Smooth muscle cell of the brain vasculature (primary cell): ENCODE measurements at regions not wholly inside any gene's neighbourhood (a gene's known extent, or its start where the extent isn't known, plus 50 kb on each side); places are given as distances from the start of the nearest gene placed in this dataset.
"Not testable (repeated sequence)": the region's sequence is repeated elsewhere in the genome, so short reads cannot be mapped to it uniquely, and the experiment has no call there.

Experiments
- DNase-seq: peaks from one replicate; pipeline ENCODE4 v3.0.0-alpha.2; 2012; ENCODE audit warnings: low read depth, low spot score

DNA sequence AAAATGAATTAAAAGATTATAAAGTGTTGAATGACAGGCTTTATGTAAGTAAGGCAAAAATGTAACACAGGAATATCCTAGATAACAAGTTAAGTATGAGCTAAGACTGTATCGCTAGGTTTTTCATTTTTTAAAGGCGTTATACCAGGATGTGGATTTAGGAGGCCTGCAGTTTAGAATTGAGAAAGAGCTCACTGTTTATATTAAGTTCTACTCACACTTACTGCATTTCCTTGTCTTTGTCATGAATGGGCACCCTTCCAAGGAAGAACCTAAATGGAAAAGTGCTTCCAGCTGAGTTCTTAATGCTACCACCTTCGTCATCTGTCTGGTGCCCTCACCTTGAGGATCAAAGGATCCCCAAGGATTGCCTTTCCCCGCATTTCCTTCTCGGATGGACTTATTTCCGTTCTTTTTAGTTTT, 148.7 kb downstream of the SOX4 start:
- peak; percentile 62 for DNase-seq

DNA sequence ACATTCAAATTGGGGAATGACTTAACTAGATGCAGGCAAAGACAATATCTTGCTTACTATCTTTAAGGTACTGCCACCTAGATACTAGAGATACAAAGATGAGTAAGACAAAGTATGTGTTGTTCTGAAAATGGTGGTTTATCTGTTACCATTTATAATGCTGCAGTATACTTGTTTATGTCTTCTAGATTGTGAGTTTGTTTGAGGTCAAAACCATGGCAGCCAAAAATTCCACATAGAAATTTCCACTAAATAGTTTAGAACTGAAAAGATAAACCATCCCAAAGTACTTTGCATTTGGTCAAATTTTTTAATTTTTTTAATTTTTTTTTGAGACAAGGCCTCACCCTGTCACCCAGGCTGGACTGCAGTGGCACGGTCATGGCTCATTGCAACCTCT, 150.8 kb downstream of the SOX4 start:
- no peak for DNase-seq

DNA sequence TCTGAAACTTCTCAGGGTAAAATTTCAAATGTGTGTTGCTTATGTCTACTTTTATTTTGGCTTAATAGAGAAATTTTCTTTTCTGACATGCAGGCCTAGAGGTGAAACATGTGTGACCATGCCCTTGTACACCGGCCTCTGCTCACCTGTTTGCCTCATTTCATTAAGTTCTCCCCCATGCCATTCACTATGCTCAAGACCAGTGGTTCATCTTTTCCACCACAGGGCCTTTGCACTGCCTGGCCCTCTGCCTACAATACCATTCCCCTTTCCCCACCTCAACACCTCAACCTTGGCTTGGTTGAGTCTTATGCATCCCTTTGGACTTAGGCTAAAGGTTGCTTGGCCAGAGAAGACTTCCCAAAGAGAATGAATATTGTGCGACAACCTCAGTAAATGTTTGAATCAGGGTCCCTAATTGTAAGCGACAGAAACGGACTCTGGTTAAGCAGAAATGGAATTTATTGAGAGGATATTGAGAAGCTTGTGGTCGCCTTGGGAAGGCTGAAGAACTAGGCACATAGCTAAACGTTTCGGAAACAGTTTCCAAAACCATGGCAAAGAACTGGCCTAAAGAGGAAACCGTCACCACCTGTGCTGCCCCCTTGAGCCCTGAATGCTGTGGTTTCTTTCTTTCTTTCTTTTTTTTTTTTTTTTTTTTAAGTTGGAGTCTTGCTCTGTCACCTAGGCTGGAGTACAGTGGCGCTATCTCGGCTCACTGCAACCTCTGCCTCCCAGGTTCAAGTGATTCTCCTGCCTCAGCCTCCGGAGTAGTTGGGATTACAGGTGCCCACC, 152.2 kb downstream of the SOX4 start:
- DNase-seq, result no peak

DNA sequence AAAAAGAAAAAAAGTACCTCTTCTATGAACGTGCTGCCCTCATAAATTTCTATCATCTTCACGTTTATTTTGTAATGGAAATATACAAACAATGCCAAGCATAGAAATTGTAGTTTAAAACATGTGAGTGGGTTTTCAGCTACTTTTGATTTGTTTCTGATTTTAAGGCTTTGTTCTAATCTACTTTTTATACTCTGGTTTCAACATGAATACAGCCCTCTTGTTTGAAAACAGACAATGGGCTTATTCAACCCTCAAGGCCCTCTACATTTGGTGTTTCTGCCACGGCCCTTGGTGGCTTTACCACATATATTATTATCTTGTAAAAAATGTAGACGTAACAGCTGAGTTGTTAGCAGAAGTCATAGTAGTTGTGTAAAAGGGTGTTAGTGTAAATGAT, 153.9 kb downstream of the SOX4 start:
- no peak for DNase-seq

DNA sequence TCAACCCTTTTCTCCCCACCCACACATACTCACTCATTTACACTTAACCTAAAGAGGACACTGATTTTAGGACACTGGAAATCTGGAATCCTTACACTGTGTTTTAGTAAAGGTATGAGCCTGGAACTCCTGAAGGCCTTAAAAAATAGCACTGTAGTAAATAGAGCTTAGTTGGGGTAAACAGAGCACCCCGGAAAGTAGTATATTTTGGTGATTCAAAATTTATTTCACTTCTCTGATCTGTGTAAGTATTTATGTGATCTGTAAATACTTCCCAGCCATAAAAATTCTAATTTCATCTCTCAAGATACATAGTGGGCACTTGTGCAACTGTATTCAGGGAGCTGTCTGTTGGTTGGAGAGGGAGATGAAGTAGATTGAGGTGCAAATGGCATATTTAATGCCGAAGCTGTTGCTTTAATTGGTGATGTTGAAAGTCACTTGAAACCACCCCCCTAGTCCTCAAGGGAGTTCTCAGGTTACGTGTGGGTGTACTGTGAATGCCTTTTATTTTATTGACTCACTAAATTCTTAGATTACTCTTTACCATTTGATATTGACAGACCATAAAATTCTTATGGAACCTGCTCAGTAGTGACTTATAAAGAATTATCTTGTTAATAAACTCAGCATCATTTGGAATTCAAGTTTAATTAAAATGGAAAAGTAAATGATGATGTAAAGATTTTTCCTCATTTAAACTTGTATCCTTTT, 154.9 kb downstream of the SOX4 start:
- no peak for DNase-seq

DNA sequence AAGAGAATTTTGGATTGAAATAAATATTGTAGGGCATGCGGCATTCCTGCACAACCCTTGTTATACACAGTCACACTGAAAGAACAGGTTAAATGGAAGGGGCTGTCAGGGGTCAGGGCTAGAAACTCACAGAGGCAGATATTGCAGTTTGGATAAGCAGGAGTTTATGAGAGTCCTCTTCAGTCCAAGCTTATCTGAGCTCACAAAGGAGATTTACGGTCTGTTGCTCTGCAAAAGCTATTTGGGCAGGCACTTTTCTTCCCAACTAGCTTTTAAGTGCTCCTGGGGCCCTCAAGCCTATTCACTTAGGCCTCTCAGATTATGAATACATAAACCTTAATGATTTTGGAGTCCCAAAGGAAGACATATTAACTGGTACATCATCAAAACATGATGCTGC, 156.2 kb downstream of the SOX4 start:
- no peak for DNase-seq

DNA sequence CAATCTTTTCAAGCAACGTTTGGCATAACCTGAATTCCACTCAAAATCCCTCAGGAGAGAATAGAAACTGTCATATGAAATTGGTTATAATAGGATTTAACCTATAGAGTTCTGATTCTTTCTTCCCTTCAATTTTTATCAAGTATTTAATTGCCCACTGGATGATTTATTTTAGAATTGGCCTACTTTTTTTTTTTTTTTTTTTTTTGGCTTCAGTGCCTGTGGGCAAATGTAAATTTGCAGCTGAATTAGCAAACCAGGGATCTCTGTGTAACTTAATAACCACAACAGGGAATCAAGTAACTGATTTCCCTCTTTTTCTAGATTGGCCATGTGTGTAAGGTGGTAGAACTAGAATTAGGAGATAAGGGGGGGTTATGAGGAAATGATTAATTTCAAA, 157.0 kb downstream of the SOX4 start:
- DNase-seq, result no peak

DNA sequence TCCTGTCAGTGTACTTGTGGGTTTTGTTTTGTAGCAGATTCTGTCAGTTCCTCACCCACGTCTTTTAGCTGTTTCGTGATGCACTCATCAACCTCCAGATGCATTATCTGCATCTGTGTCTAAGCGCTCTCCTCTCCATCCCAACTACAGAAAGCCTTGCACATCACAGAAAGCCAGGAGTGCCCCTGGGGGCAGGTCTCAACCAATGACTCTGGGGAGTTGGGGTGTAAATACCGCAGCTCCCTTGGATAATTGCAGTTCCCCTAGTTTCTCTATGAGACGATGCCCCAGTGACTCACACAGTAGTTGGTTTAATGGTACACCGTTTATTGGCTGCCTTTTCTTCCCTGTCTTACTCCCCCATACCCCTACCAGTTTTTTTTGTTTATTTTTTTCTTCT, 158.1 kb downstream of the SOX4 start:
- no peak for DNase-seq

DNA sequence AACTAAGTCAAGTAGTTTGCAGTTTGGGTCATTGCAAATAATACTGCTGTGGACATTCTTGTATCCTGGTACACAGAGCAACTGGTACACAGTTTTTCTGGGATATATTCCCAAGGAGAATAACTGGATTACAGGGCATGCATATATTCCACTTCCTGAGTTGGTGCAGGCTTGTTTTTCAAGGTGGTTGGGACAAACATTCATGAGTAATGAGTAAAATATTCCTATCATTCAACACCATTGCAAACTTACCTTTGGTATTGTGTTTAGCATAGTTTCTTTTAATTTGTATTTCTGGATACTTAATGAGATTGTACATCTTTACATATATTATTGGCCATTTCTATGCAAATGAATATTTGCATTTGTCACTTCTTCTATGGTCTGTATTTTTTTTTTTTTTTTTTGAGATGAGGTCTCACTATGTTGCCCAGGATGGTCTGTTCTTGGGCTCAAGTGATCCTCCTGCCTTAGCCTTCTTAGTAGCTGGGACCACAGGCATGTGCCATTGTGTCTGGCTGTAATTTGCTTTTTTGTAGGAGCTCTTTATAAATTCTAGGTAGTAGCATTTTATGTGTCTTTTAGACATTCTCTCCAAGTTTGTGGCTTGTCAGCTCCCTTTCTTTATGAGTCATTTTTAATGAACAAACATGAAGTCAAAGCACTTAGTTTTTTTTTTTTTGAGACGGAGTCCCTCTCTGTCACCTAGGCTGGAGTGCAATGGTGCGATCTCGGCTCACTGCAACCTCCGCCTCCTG, 158.7 kb downstream of the SOX4 start:
- DNase-seq, result no peak

DNA sequence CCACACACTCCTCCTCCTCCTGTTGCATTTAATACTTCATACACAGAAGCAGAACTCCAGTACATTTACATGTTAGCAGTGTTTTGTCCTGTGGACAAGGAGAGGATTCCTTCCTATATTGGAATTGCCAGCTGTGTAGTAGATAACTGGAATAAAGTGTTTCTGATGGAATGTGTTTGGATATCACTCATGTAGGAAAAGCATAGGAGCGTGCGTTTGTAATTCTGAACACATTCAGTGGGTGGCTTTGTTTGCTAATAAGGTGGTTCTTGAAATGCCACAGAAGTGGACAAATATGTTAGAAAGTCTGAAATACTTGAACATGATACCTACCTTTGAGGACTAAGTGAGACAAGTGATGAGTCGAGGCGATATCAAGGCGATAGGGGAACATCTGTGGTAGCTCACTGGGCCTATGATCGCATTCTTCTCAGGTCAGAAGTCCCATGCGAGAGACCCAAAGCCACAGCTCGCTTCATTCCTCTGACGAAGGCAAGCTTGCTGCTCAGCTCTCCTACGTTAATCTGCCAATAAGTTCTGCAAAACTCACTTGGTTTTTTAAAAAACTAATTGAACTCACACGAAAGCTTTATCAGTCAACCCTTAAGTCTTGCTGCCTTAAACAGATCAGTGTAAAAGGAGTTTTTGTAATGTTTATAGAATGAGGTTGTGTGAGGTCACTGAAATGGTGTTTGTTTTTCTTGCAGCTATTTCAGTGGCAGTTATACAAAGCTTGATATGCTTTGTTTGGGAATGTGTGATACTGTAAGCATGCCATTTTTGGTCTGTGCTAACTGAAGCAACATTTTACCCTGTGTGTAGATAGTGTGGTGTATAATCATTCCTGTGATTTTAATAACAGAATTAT, 159.9 kb downstream of the SOX4 start:
- DNase-seq, result no peak

DNA sequence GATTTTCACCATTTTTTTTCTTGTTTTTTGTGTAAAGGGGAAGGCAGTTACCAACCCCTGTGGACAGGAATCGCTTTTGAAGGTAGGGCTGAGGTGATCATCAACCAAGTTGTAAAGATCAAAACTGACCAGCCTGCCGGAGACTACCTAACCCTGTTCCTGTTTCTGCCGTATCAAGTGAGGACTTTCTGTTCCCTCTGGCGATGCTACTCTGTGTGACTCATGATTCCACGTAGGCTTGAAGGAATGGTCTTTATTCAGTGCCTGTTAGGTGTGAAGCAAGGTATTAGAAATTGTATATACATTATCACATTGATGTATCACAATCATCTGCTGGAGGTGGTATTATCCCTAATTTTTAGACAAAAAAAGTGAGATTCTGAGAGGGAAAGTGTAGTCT, 161.3 kb downstream of the SOX4 start:
- no peak for DNase-seq

DNA sequence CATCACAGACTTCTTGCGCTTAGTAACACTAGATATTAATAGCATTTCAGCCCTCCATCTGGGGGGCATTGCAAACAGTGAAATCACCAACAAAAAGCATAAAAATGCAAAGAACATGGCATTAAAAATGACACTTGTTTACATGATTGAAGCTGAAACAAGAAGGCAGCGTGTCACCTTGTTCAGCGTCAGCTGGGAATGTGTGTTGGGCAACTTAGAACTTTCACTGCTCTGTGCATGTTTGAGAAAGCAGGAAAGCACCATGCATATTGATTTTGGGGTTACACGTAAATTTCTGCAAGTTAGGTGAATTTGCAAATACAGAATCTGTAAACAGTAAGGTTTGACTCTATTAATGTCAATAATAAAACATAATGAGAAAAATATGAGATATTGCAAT, 162.9 kb downstream of the SOX4 start:
- no peak for DNase-seq

DNA sequence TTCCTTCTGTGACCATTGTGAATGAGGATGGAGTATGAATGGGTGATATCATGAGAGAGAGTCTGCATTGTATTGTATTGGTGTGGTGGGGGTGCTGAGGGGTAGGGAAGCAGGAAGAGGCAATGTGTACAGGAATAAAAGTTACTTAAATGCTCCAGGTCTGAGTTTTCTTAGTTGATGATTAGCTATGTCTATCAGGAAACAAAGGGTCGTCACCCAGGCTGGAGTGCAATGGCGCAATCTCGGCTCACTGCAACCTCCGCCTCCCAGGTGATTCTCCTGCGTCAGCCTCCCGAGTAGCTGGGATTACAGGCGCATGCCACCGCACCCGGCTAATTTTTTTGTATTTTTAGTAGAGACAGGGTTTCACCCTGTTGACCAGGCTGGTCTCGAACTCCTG, 163.8 kb downstream of the SOX4 start:
- DNase-seq, result not testable (repeated sequence)

DNA sequence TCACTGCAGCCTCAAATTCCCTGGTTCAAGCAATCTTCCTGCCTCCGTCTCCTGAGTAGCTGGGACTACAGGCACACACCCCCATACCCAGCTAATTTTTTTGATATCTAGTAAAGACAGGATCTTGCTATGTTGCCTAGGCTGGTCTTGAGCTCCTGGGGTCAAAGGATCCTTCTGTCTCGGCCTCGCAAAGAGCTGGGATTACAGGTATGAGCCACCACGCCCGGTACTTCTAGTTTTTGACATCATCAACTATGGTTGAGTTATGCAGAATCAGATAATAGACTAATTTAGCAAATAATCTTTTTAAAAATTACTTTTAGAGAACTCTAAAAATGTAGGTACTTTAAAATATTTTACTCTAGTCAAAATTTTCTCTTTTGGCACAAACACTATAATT, 166.2 kb downstream of the SOX4 start:
- DNase-seq, result no peak

DNA sequence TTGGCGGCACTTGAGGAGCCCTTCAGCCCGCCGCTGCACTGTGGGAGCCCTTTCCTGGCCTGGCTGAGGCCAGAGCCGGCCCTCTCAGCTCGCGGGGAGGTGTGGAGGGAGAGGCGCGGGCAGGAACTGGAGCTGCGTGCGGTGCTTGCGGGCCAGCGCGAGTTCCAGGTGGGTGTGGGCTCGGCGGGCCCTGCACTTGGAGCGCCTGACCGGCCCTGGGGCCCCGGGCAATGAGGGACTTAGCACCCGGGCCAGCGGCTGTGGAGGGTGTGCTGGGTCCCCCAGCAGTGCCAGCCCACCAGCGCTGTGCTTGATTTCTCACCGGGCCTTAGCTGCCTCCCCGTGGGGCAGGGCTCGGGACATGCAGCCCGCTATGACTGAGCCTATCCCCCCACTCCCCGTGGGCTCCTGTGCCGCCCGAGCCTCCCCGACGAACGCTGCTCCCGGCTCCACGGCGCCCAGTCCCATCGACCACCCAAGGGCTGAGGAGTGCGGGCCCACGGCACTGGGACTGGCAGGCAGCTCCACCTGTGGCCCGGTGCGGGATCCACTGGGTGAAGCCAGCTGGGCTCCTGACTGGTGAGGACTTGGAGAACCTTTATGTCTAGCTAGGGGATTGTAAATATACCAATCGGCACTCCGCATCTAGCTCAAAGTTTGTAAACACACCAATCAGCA, 167.6 kb downstream of the SOX4 start:
- DNase-seq, result not testable (repeated sequence)

DNA sequence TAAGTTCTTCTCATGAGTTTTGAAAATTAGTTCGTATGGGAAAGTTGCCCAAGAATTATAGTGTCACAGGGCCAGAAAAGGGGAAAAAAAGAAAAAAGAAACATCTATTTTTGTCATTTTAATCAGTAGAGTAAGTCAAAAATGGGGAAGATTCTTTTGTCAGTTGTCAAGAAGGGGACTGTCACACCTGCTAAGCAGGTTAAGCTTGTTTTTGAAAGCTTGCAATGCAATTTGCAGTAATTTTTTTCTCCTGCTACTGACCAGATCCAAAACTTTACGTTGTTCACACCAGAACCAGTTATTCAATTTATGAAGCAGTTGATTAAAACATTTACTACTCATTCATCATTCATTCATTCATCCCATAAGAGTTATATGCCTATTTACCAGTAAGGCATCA, 171.4 kb downstream of the SOX4 start:
- DNase-seq, result no peak

DNA sequence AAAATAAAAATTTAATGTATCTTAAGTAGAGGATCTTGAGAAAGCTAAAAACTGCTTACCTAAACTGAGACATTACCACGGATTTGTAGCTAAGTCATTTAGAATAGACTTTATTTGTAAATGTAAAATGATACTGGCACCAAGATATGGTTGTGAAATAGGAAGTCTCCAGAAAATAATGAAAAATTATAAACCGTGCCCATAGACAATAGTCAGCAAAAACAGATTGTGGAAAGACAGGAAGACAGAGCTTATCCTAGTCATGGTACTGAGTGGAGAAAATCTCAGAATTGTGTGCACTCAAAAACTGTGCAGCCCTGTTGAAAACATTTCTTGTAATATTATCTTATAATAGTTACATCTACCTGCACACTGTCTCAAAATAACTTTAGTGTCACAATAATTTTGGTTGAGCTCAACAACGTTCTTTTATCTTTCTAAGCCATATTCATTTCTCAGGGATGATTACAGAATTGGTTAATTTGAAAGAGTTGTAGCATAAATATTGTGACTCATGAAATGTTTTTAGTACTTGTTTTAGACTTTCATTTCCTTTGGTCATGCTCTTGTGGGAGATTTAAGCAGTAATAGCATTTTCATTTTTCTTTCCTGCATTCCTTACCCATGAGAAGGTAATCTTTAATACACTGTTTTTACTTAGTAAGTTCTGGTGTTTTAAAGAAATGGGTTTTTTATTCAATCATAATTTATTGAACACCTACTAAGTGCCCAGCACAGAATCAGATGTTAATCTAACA, 174.5 kb downstream of the SOX4 start:
- DNase-seq, result no peak

DNA sequence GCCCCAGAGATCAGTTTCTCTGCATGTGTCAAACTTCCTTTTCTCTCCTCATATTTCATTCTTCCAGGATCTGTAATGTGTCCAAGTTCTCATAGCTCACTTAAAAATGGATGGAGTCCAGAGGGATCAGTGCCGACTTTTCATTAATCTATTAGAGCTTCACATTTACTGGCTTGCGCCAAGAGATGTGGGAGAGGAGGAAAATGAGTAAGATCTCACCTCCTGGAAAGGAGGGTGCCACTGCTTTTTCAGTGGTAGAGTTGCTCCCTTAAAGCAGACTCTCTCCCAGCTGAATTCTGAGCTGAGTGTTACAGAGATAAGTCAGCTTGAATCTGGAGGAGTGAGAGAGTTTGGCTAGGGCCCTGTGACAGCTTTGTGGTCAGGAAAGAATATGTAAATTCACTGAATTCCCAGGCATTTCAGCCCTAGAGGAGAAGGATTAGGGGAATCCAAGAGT, 175.9 kb downstream of the SOX4 start:
- DNase-seq, result peak; percentile 53

DNA sequence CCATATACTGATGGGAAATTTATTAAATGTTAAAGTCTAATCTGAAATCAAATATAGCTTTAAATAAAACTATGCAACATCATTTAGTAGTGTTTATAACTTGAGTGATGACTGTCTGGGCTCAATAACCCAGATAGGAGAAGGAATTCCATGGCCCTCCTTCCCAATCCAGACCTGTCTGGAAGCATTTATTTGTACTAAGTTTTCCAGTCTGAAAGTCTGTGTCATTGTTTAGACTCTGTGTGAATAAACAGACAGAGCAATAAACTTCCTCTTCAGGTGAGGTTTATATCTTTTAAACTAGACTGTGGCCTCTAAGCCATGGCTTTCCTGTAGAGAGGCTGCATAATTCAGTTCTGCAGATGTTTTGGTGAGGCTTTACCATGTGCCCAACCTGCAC, 176.4 kb downstream of the SOX4 start:
- DNase-seq, result no peak

DNA sequence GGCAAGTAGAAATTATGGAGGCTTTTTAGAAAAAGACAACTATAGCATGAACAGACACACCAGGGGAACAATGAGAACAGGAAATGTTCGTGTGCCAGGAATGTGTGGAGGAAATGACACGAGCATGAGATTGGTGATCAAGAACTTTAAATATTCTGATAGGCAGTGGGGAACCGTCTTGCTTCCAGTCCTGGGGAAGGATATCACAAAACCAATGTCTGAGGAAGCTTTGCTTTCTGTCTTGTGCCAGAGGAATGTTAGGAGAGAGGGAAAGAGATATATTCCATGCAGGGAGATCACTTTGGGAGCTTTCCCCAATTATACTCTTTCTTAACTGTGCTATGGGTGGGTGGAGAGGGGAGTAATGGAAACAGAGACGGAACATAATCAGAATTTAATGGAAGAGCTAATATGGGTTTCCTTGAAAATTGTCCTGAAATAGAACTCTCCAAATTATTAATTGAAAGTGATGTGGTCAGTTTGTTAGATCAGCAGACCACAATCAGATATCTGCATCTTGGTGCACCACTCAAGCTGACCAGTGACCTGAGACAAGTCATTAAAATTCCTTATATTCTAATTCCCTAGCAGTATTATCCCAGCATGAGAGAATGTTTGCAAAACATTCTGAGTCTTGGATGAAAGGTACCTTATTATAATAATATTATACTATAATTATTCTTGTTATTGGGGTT, 178.2 kb downstream of the SOX4 start:
- DNase-seq, result no peak
